ENCODE measurements at regions not wholly inside any gene's neighbourhood (a gene's known extent, or its start where the extent isn't known, plus 50 kb on each side); places are given as distances from the start of the nearest gene placed in this dataset.

DNA sequence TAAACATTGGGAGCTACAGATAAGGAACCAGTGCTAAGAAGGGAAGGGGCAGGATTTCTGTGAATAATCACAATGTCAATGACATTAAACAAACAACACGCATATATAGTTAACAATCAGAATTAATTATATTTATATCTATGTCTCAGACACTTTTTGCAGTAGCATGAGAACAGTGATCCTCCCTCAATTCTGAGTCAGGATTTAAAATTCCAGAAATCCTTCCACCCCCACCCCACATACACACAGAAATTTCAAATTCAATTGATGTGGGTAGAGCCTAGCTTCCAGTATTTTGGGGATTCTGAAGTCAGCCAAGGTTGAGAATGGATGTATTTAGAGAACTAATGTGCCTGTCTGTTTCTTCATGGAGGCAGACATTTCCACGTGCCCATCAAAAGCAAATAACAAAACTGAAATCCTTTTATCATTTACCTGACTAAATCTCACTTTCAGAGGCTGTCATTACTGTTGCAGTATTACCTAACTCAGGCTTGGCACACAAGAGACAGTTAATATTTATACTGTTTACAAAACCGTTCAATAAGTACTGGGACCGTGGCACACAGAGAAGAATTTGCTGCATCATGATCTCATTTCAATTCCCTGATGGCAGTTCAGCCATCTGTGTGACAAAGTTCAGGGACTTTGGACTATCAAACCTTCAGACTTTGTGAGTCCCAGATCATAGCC, 116.6 kb upstream of the PALS2 start:
- Histone ChIP-seq H3K27ac (no peak overlapping the region), H3K27me3 (replicated peaks) (peaks cover 2% of the 10 kb centered on the region), H3K4me1 (replicated peaks) (no peaks in the 10 kb centered on the region), H3K36me3 (no peaks in the 10 kb centered on the region), H3K9me3 (replicated peaks) (no peaks in the 10 kb centered on the region), H3K4me3 (no peak overlapping the region)
- DNase-seq (ENCODE audit: low read depth in 1 of 2, low spot score in 2 of 2) = no peak

GRCh38 chr7:24457219-24457558, 116.1 kb upstream of the PALS2 start:
- Histone ChIP-seq H3K36me3 (no peaks in the 10 kb centered on the region), H3K27ac (no peak overlapping the region)
- no peak for DNase-seq (ENCODE audit: low read depth in 1 of 2, low spot score in 2 of 2)

GRCh38 chr7:24462117-24462516, 111.1 kb upstream of the PALS2 start:
- DNase-seq (ENCODE audit: low read depth in 1 of 2, low spot score in 2 of 2) = no peak
- Histone ChIP-seq H3K4me1 (replicated peaks) (no peaks in the 10 kb centered on the region), H3K4me3 (no peak overlapping the region), H3K27ac (no peak overlapping the region), H3K27me3 (replicated peaks) (peaks cover 2% of the 10 kb centered on the region), H3K9me3 (replicated peaks) (no peaks in the 10 kb centered on the region), H3K36me3 (no peaks in the 10 kb centered on the region)

More at GRCh38 chr7:24457219-24457558, 116.1 kb upstream of the PALS2 start:
- Histone ChIP-seq H3K4me1 (replicated peaks) (no peaks in the 10 kb centered on the region), H3K27me3 (replicated peaks) (peaks cover 2% of the 10 kb centered on the region), H3K9me3 (replicated peaks) (no peaks in the 10 kb centered on the region), H3K4me3 (no peak overlapping the region)

GRCh38 chr7:24462984-24463383, 110.3 kb upstream of the PALS2 start:
- H3K27me3 ChIP-seq (replicated peaks) = peaks cover 2% of the 10 kb centered on the region
- H3K9me3 ChIP-seq (replicated peaks) = no peaks in the 10 kb centered on the region
- H3K4me1 ChIP-seq (replicated peaks) = no peaks in the 10 kb centered on the region
- no peak overlapping the region for H3K4me3 ChIP-seq
- no peaks in the 10 kb centered on the region for H3K36me3 ChIP-seq
- H3K27ac ChIP-seq = no peak overlapping the region
- DNase-seq (ENCODE audit: low read depth in 1 of 2, low spot score in 2 of 2) = no peak

GRCh38 chr7:24463474-24463873, 109.8 kb upstream of the PALS2 start:
- no peaks in the 10 kb centered on the region for H3K4me1 ChIP-seq (replicated peaks)
- DNase-seq (ENCODE audit: low read depth in 1 of 2, low spot score in 2 of 2) = no peak
- no peaks in the 10 kb centered on the region for H3K36me3 ChIP-seq
- H3K4me3 ChIP-seq = no peak overlapping the region
- no peaks in the 10 kb centered on the region for H3K9me3 ChIP-seq (replicated peaks)
- peaks cover 2% of the 10 kb centered on the region for H3K27me3 ChIP-seq (replicated peaks)
- H3K27ac ChIP-seq = no peak overlapping the region

GRCh38 chr7:24464861-24465260, 108.4 kb upstream of the PALS2 start:
- Histone ChIP-seq H3K9me3 (replicated peaks) (no peaks in the 10 kb centered on the region), H3K4me3 (no peak overlapping the region), H3K4me1 (replicated peaks) (no peaks in the 10 kb centered on the region), H3K27ac (no peak overlapping the region), H3K27me3 (replicated peaks) (no peaks in the 10 kb centered on the region; the same call in 1 of the 2 replicates), H3K36me3 (no peaks in the 10 kb centered on the region)
- no peak for DNase-seq (ENCODE audit: low read depth in 1 of 2, low spot score in 2 of 2)

GRCh38 chr7:24466168-24466768, 107.0 kb upstream of the PALS2 start:
- Histone ChIP-seq H3K27ac (no peak overlapping the region), H3K4me1 (replicated peaks) (no peaks in the 10 kb centered on the region), H3K9me3 (replicated peaks) (no peaks in the 10 kb centered on the region), H3K36me3 (no peaks in the 10 kb centered on the region), H3K4me3 (no peak overlapping the region), H3K27me3 (replicated peaks) (no peaks in the 10 kb centered on the region; the same call in 1 of the 2 replicates)
- DNase-seq (ENCODE audit: low read depth in 1 of 2, low spot score in 2 of 2) = no peak

DNA sequence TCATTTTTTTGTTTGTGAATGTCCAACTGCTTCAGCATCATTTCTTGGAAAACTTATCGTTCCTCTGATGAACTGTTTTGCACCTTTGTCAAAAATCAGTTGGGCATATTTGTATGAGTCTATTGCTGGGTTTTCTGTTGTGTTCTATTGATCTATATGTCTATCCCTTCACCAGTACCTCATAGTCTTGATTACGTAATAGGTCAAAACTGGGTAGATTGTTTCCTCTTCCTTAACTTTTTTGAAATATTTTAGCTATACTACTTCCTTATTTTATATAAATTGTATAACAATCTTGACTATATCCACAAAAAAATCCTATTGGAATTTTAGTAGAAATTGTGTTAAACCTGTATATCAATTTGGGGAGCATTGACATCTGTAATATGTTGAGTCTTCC, 104.1 kb upstream of the PALS2 start:
- Histone ChIP-seq H3K4me3 (no peak overlapping the region), H3K27me3 (replicated peaks) (no peaks in the 10 kb centered on the region; the same call in 1 of the 2 replicates), H3K27ac (no peak overlapping the region), H3K4me1 (replicated peaks) (no peaks in the 10 kb centered on the region), H3K36me3 (no peaks in the 10 kb centered on the region), H3K9me3 (replicated peaks) (no peaks in the 10 kb centered on the region)
- DNase-seq (ENCODE audit: low read depth in 1 of 2, low spot score in 2 of 2) = no peak

GRCh38 chr7:24472093-24472492, 101.2 kb upstream of the PALS2 start:
- Histone ChIP-seq H3K4me3 (no peak overlapping the region), H3K27ac (no peak overlapping the region), H3K36me3 (no peaks in the 10 kb centered on the region), H3K9me3 (replicated peaks) (no peaks in the 10 kb centered on the region), H3K27me3 (replicated peaks) (no peaks in the 10 kb centered on the region; the same call in 1 of the 2 replicates), H3K4me1 (replicated peaks) (no peaks in the 10 kb centered on the region; the same call in 1 of the 2 replicates)
- DNase-seq (ENCODE audit: low read depth in 1 of 2, low spot score in 2 of 2) = no peak

- Histone ChIP-seq H3K36me3 (no peaks in the 10 kb centered on the region), H3K27ac (no peak overlapping the region), H3K4me1 (replicated peaks) (peaks cover 16% of the 10 kb centered on the region), H3K27me3 (replicated peaks) (no peaks in the 10 kb centered on the region; the same call in 1 of the 2 replicates), H3K9me3 (replicated peaks) (no peaks in the 10 kb centered on the region), H3K4me3 (no peak overlapping the region)
- DNase-seq (ENCODE audit: low read depth in 1 of 2, low spot score in 2 of 2) = no peak
Measured at GRCh38 chr7:24475166-24475961, 97.9 kb upstream of the PALS2 start.

- H3K36me3 ChIP-seq = no peaks in the 10 kb centered on the region
- H3K27me3 ChIP-seq (replicated peaks) = no peaks in the 10 kb centered on the region
- peaks cover 16% of the 10 kb centered on the region for H3K4me1 ChIP-seq (replicated peaks)
- no peaks in the 10 kb centered on the region for H3K9me3 ChIP-seq (replicated peaks)
- DNase-seq (ENCODE audit: low read depth in 1 of 2, low spot score in 2 of 2) = no peak
- H3K4me3 ChIP-seq = no peak overlapping the region
- H3K27ac ChIP-seq = no peak overlapping the region
Measured at GRCh38 chr7:24476227-24476626, 97.0 kb upstream of the PALS2 start.

GRCh38 chr7:24477398-24478136, 95.7 kb upstream of the PALS2 start:
- peak; percentile 57 to 74 for DNase-seq (ENCODE audit: low read depth in 1 of 2, low spot score in 2 of 2)
- no peaks in the 10 kb centered on the region for H3K36me3 ChIP-seq
- H3K9me3 ChIP-seq (replicated peaks) = no peaks in the 10 kb centered on the region
- no peak overlapping the region for H3K27ac ChIP-seq
- peaks cover 16% of the 10 kb centered on the region for H3K4me1 ChIP-seq (replicated peaks)
- no peaks in the 10 kb centered on the region for H3K27me3 ChIP-seq (replicated peaks)
- no peak overlapping the region for H3K4me3 ChIP-seq

DNA sequence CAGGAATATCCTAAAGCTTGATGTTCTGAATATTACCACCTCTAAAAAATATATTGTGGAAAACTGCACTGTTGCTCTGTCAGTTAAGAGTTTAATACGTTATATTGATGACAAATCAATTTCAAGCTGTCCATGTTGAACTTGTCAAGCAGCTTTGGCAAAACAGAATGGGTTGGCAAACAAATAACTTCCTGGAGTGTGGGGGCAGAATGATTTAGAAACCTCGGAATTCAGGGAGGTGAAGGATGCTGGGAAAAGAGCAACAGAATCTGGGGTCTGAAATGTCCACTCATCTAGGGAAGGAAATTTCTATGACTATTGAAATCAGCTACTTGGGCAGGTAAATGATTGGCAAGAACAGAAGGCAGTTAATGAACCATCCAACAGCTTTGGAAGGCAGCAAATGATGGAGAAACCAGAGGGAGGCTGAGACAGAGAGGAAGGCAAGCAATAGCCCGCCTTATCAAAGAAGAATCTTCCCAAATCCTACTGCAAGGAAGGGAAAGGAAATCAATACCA, 95.1 kb upstream of the PALS2 start:
- no peak overlapping the region for H3K4me3 ChIP-seq
- no peak for DNase-seq (ENCODE audit: low read depth in 1 of 2, low spot score in 2 of 2)
- H3K27me3 ChIP-seq (replicated peaks) = no peaks in the 10 kb centered on the region
- no peak overlapping the region for H3K27ac ChIP-seq
- H3K36me3 ChIP-seq = no peaks in the 10 kb centered on the region
- H3K9me3 ChIP-seq (replicated peaks) = no peaks in the 10 kb centered on the region
- H3K4me1 ChIP-seq (replicated peaks) = peaks cover 16% of the 10 kb centered on the region

Measured in SJSA1 (cell line).